C1 segment of cervical spinal cord (tissue), 14 donors: ENCODE measurements at regions not wholly inside any gene's neighbourhood (a gene's known extent, or its start where the extent isn't known, plus 50 kb on each side); places are given as distances from the start of the nearest gene placed in this dataset.
"Not testable (repeated sequence)": the region's sequence is repeated elsewhere in the genome, so short reads cannot be mapped to it uniquely, and the experiment has no call there.

ENCODE experiments used
- DNase-seq, 14 donors: peaks; one replicate each; lab custom pipeline; 2025; lab: John Stamatoyannopoulos, UW

GRCh38 chr6:15775076-15775634, 112.3 kb upstream of the DTNBP1 start:
- DNase-seq = no peak

GRCh38 chr6:15773806-15774410, 111.1 kb upstream of the DTNBP1 start:
- no peak for DNase-seq

DNA sequence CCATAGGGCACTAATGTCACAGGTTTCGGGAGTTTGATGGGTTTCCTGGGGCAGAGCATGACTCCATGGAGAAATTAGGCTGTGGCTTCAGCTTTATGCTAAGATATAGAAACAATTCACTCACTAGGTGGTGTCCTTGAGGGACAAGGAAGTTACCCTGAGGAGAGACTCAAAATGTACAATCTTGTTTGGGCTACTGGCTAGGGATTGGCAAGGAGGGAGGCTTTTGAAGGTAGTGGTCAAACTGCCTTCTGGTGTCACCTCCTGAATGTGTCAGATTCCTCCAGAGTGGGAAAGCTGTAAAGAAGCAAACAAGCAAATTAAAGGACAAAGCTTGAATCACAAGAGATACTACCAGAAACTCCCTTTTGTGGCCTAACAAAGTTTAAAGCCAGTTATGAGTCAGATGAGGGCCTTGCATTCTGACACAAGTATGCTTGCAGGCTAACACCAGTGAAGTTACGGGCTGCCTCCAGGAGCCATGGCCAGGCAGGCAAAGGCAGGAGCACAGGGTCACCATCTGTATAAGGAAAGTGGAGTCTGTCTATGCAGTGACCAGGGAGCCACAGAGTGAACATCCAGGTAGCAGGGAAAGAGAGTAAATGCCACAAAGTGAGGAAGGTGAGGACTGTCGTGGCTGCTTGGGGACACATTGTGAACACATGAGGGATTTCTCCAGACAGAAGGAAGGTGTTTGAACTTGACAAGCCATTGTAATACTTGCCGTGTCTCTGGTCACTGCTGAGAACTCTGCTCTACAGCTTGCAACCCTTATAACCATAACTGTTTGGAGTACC, 107.7 kb upstream of the DTNBP1 start:
- DNase-seq = no peak

- no peak for DNase-seq
Measured at GRCh38 chr6:15769511-15770018, 106.7 kb upstream of the DTNBP1 start.

- DNase-seq = no peak
Measured at GRCh38 chr6:15768999-15769398, 106.2 kb upstream of the DTNBP1 start.

- no peak for DNase-seq
Measured at GRCh38 chr6:15763837-15764236, 101.0 kb upstream of the DTNBP1 start.

GRCh38 chr6:15763364-15763763, 100.5 kb upstream of the DTNBP1 start:
- DNase-seq = no peak

DNA sequence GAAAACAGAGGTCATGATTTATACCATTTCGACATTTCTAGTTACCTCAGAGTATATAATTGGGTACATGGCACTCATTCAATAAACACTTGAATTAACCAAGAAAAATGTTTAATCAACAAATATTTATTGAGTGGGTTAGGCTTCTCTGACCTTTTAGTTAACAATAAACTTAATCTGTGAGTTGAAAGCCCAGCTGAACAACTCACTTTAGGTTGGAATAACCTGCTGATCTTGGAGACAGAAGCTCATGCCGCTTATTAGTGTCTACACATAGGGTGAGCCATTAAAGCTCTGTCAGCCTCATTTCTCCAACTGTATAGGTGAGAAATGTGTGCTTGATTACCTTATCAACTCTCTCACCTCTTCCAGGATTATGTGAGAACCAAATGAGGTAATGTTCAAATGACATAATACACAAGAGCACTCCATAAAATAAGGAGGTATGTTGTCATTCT, 98.2 kb upstream of the DTNBP1 start:
- no peak for DNase-seq

DNA sequence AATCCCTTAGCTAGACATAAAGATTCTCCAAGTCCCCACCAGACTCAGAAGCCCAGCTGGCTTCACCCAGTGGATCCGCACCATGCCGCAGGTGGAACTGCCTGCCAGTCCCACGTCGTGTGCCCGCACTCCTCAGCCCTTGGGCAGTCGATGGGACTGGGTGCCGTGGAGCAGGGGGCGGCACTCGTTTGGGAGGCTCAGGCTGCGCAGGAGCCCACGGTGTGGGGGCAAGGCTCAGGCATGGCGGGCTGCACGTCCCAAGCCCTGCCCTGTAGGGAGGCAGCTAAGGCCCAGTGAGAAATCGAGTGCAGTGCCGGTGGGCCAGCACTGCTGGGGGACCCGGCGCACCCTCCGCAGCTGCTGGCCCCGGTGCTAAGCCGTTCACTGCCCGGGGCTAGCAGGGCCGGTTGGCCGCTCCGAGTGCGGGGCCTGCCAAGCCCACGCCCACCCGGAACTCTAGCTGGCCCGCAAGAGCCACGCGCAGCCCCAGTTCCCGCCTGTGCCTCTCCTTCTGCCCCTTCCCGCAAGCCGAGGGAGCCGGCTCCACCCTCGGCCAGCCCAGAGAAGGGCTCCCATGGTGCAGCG, 95.9 kb upstream of the DTNBP1 start:
- no peak for DNase-seq

DNA sequence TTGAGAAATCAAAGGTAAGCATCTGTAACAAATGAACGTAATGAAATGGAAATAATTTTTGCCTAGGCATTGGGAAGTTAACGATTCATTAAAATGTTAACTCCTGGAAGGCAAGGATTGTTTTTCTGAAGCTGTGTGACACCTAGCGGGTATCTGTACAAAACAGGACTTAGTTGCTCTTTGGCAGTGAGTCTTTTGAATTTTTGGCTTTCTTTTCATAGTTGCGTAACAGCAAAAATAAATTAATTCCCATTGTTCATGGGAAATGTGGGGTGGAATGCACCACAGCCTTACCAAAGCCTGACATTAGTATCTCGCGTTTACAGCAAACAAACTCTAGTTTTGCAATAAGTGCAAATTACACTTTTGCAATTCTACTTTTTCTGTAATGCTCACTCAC, 92.7 kb upstream of the DTNBP1 start:
- no peak for DNase-seq

DNA sequence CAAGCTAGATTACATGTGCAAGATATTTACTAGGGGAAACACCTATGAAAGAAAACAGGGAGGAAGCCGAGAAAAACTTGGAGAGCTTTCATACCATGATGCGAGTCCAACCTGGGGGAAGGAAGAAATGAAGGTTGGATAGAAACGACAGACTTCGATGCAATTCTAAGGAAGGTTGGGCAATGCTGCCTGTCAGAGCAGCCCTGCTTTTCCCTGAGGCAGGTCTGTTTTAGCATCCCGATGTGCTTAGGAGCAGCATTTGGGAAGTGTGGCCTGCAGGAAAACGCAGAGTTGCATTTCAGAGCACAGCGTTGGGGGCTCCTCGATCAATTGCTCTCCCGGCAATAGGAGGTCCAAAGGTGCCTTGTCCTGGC, 91.9 kb upstream of the DTNBP1 start:
- no peak for DNase-seq

- DNase-seq = no peak
Measured at GRCh38 chr6:15754035-15754705, 91.3 kb upstream of the DTNBP1 start.

DNA sequence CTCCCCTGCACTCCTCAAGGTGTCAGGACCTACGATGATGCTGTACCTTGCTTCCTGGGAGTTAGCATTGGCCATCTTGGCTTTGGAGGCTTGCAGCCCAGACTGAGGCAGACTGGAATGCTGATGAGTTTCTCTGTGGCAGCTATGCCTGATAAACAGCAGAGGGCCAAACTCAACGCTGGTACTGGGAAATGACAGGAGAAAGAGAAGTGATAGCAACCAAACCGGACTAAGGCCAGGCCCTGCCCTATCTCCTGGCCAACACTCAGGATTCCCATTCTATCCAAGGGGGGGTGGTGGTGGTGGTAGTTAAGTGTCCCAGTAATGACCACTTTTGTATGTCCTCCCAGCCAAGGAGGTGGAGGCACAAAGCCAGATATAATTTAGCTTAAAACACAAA, 90.0 kb upstream of the DTNBP1 start:
- DNase-seq = no peak

DNA sequence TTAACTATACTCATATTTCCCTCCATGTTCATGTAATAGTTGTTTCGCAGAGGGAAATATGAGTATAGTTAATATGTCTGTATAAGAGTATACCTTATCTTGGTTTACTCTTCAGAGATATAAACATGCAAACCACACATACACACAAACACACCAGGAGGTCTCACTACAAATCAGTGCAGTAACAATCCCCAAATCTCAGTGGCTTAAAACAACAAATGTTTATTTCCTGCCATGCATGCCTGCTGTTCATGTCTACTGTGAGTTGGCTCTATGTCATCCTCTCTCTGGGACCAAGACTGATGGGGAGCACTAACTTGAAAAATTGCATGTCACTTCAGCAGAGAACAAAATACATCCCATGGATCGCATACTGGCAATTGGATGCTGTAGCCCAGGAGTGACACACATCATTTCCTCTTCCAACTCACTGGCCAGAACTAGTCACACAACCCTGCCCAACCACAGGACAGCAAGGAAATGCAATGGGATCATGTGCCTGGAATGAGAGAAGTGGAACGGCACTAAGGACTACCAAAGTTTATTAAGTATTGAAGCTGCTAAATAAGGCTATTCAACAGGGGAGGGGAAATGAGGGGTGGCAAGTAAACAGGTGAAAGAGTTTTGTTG, 89.0 kb upstream of the DTNBP1 start:
- no peak for DNase-seq

- DNase-seq = no peak
Measured at GRCh38 chr6:15748341-15748740, 85.5 kb upstream of the DTNBP1 start.

- no peak for DNase-seq
Measured at GRCh38 chr6:15747354-15747883, 84.6 kb upstream of the DTNBP1 start.

GRCh38 chr6:15745781-15746180, 83.0 kb upstream of the DTNBP1 start:
- no peak for DNase-seq

- DNase-seq = no peak
Measured at GRCh38 chr6:15744818-15745402, 82.1 kb upstream of the DTNBP1 start.

DNA sequence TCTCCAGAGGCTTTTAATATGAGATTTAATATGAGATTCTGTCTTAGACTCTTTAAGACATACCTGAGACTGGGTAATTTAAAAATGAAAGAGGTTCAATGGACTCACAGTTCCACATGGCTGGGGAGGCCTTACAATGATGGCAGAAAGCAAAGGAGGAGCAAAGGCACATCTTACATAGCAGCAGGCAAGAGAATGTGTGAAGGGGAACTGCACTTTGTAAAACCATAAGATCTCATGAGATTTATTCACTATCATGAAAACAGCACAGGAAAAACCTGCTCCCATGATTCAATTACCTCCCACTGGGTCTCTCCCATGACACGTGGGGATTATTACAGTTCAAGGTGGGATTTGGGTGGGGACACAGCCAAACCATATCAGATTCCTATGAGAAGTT, 79.2 kb upstream of the DTNBP1 start:
- not testable (repeated sequence) for DNase-seq

DNA sequence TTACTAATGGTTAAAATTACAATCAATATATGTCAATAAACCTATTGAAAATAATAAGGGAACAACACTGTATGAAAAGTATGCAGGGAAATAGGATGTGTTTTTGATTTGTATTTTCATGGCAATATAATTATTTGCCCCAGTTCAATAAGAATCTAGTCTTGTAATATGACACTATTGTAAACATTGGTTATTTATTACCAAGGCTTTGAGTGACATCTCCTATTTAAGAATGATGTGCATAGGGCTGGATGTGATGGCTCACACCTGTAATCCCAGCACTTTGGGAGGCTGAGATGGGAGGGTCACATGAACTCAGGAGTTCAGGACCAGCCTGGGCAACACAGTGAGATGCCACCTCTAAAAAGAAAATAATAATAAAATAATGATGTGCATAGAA, 78.6 kb upstream of the DTNBP1 start:
- no peak for DNase-seq

DNA sequence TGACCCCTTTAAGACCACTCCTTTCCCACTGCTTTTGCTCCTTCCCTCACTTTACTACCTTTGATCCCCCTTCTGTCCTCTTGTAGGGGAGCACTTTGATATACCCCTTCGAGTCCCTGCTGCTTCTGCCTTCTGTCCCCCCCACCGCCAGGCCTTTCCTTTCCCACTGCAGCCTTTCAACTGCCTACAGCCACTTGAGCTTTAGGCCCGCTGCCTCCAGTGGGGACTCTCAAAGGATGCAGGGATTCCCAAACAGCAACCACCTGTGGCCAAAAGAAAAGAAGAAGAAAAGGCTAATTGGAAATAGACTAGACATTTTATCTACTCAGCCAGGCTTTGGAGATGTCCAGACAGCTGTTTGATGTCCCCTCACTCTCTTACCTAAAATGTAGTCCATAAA, 77.0 kb upstream of the DTNBP1 start:
- no peak for DNase-seq
